HS-27A (cell line): ENCODE measurements at regions not wholly inside any gene's neighbourhood (a gene's known extent, or its start where the extent isn't known, plus 50 kb on each side); places are given as distances from the start of the nearest gene placed in this dataset.
"Not testable (repeated sequence)": the region's sequence is repeated elsewhere in the genome, so short reads cannot be mapped to it uniquely, and the experiment has no call there.

Source experiments
- DNase-seq: peaks from one replicate; pipeline ENCODE4 v3.0.0-alpha.2; 2012; ENCODE audit warnings: low read depth, missing footprints

DNA sequence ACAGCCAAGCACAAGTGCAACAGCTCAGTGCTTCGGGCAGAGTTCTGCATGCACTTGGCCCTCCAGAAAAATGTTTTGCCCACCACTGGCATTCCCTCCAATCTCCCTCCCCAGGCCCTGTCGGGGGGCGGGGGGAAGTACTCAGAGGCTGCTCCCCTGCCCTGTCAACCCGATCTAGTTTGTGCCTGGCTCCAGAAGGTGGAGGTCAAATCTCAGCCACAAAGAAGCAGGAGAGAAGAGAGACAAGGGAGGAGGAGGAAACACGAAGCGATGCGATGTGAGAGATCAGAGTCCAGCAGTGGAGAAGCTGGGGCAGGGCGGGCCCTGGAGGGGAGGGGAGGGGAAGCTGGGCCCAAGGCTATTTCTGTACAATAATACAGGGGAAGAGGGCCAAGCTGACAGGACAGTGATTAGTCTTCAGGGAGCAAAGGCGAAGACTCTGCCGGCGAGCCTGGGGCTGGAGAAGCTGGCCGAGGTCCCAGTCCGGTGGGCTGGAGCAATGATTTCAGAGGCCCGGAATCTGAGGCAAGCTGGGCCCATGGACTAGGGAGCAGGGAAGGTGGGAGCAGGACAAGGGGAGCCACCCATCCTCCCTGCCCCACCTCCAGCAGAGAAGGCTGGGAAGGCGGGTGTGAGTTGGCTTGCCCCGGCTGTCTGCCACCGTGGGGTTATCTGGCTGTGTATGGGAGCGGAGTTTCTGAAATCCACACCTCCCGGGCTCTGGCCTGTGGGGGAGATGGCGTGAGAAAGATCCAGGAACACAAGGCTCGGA, 167.1 kb downstream of the EFNB1 start:
- DNase-seq: no peak

DNA sequence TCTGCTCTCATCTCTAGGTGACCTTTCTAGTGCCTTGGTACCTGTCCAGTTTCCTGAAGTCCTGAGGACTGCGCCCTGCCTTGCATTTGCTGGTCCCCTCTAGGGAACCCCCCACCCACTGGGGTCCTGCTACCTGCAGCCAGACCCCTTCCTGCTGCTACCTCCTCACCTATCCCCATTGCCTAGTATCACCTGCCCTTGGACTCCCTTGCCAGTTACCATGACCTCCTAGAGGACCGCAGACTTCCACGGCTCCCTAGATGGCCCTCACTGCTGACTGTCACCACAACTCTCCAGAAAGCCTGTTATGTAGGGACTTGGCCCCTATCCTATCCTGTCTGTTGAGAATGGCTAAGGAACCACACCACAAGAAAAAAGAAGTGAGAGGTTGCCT, 166.6 kb downstream of the EFNB1 start:
- no peak for DNase-seq

DNA sequence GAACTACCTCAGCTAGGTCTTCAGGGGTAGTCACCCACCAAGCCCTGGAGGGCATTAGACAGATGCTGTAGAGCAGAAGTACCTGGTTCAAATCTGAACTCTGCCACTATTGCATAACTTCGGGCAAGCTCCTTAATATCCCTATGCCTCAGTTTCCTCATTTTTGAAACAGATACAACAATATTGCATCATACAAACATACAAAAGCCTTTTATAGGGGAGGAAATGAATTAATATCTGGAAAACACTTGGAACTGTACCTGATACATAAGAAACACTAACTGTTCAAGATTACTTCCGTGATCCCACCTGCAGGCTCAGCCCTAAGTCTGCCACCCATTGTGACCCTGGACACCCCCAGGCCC, 166.1 kb downstream of the EFNB1 start:
- no peak for DNase-seq

DNA sequence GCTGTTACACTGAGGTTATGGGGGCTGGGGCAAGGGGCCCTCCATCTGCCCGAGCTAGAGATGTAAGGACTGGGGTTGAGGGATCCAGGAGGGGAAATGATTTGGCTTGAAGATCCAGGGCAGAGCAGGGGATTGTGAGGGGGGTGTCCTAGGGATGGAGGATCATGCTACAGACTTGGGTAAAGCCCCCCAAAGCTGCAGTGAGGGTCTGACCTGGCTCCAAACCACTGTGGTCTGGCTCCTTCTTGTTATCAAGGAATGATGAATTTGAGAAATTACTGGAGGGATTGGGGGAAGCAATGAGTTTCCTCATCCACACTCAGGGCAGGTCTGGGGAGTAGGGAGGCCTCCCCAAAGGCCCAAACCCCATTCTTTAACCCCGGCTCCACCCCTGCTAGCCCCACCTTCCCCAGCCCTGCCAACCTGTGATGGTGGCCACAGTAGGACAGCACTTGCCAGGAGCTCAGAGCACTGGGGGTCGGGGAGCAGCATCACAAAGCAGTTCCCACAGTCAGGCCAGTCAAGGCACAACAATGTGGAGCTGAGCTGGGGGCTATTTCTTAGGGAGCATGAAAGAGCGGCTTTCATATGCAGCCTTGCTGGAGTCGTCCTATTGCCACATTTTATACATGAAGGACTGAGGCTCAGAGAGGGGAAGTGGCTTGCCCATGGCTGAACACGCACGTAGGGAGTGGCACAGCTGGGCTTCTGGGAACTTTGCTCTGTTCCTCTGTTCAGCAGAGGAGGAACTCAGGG, 165.5 kb downstream of the EFNB1 start:
- DNase-seq: no peak

DNA sequence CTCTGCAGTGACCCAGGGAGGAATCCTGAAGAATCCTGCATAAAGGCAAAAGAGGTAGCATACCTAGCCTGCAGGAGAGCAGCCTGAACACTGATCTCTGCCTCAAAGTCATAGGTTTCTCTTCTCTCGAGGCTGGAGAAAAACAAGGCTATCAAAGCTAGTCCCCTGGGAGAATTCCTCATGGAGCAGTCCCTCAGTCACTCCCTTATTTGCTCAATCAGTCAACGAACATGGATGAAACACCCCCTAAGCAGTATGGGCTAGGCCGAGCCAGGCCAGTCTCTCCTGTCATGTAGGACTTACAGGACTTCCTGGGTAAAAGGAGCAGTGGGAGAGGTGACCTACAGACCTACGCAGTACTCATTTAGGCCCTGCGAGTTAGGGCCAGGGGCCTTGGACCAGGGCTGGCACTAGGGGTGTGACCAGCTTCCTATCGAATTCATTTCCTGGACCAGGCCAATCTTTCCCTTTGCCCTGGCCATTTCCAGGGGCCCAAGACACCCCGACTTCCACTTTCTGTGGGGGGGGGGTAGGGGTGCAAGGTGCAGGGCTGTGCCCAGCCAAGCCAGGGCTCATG, 164.1 kb downstream of the EFNB1 start:
- DNase-seq: no peak

DNA sequence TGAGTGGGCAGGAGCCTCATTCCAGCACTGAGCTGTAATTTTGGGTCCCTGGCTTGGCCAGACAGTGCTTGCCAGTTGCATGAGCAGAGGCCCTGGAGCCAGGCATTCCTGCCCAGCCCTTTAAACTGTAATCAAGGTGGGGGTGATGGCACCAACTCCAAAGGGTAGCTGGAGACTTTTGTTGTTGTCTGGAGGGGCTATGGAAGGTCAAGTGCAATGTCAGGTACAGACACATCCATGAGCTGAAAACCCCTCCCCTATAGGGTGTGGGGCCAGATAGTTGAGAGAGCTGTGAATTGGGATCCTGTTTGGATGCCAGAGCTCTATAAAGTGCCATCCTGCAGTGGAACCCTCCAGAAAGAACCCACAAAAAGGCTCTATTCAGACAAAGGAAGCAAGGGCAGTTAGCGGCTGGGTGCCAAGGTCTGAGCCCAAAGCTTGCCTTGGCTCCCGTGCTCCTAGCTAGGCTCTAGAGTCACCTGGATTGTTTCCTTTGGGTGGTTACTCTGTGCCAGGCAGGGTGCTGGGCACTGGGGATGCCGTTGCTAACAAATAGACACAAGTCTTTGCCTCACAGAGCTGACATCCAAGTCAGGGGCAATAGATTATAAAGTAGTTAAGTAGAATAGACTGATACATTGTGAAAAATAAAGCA, 163.0 kb downstream of the EFNB1 start:
- DNase-seq: no peak

DNA sequence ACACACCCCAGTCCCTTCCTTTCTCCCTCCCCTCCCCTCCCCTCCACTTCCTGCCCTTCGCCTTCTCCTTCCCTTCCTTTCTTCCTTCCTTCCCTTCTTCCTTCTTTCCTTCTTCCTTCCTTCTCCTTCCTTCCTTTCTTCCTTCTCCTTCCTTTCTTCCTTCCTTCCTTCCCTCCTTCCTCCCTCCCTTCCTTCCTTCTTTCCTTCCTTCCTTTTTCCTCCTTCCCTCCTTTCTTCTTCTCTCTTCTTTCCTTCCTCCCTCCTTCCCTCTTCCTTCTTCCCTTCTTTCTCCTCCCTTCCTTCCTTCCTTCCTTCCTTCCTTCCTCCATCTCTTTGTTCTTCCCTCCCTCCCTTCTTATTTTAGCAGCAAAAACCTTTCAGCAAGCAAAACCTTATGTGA, 162.1 kb downstream of the EFNB1 start:
- no peak for DNase-seq

DNA sequence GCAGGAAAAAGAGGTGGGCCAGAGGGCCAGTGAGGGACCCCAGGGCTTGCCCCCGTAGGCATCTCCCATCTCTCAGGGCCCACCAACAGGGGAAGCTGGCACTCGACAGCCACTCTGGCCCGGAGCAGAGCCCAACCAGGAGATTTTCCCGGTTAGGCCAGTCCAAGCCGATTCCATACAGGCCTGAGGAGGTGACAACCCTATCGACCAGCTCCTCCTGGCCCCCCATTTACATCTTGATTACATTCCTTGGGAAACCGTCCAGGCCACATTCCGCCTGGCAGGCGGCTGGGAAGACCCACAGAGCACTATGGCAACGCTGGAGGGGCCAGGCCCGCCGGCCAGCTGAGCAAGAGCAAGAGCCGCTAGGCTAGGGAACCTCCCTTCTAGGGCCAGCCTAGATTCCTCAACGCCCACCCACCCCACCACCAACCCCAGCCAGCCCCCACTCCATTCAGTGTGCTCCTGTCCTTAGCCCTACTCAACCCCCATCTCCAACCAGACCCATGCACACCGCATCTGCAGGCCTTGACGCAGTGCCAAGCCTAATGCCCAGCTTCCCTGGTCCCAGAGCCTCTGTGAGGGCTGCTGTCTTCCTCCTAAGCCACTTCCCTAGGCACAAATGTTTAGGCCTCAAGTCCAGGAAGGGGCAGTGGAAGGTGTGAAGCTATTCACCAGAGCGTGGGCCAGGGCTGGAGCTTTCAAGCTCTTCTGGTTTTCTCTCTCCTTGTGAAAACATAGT, 161.2 kb downstream of the EFNB1 start:
- peak; percentile 22 for DNase-seq

DNA sequence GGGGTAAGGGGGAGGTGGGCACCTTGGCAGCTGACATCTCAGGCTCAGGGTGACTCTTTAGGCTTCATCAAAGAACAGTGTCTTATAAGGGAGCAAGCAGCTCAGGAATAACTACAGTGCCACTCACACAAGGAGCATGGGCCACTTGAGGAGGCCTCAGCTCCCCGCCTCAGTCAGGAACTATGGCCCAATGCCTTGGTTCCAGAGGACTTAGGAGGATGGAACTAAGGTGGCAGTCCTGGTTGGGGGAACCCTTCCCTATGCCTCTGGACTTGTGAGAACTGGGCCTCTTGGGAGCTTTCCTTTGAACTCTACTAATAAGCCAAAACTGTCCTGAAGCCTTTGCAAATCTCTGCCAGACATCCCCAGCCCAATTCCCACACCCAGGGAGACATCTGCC, 160.6 kb downstream of the EFNB1 start:
- no peak for DNase-seq

DNA sequence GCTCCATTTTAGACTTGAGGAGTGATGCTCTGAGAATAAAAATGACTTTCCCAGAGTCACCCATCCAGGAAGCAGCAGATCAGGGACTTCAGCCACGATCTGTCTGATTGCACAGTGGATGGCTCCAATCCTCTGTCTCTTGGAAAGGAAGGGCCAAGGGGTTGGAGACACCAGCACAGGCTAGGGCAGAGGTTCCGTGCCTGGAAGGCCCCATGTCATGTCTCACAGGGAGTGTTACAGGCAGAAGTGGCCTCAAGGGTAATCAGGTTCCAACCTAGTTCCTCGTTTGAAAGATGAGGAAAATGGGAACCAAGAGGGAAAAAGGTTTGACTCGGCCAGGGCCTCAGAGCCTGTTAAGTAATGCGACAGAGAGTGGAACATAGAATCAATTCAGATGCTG, 160.0 kb downstream of the EFNB1 start:
- no peak for DNase-seq

DNA sequence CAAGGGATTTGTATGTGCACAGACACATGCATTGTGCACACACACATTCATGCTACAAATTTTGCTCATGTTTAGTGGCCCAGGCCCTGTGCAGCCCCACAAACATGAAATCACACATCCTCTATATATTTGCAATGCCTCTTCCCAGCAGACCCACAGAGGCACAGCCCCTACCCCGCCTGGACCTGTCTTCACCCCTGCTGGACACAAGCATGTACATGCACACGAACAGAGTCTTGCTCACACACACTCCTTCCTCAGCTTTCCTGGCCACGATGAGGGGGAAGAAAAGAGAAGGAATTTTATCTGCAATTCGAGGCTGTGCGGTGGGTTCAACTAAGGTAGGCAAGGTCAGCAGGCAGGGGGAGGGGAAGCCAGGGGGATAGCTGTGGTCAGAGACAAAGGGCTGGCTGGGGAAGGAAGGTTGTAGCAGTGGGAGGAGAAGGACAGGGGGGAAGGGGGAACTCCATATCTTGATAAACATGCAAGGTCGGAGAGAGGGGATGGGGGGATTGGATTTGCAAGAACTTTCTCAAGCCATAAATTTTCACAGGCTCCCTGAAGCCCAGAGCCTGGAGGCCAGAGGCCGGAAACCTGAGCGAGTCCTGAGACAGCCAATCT, 156.4 kb downstream of the EFNB1 start:
- DNase-seq: no peak

DNA sequence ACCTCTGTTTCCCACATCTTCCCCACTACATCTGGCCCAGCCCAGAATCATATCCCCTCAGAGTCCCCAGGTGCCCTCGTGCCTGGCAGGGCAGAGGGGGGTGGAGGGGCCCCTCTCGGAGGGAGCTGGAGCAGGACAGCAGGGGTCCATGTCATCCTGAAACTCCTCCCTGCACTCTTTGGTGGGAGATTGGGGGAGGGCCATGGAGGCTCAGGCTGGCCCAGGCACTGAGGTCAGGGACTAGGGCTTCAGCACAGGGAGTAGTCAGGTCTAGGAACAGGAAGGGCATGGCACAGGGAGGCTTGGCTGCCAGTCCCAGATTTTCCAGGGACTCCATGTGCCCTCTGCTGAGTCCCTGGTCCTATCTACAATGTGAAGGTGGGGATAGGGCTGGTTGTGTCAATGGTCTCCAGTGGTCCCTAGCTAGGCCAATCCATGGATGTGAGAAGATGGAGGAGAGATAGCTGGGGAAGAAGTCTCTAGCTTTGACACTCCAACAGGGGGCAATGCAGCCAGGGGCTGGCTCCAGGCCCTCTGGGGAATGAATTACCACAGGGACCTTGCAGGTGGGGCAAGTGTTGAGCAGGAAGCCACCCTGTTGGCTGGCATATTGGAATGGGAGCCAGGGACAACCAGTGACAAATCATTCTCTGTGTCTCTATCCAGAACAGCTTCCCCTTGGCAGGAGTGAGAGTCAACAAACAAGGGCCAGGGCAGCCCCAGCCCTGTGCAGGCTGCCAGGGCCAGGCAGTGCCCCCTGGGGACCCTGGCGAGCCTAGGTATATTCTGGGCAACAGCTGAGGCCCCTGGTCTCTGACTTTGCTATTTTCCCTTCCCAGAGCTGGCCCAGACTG, 154.4 kb downstream of the EFNB1 start:
- DNase-seq: no peak

DNA sequence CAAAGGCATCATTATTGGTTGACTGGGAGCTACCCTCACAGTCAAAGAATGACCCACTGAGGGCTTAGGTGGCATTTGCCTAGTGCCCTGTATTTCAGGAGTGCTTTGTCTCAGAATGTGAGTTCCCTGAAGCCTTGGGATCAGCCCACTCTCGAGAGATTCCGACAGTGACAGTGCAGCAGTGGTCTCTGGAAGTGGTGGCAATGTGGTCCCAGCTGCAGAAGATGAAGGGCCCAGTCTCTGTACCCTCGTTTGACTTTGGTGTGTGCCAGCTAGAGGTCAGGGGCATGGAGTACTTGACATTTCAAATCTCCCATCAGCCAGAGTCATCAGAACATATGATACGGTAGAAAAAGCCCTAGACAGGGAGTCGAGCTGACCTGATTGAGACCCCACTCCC, 153.7 kb downstream of the EFNB1 start:
- DNase-seq: no peak

DNA sequence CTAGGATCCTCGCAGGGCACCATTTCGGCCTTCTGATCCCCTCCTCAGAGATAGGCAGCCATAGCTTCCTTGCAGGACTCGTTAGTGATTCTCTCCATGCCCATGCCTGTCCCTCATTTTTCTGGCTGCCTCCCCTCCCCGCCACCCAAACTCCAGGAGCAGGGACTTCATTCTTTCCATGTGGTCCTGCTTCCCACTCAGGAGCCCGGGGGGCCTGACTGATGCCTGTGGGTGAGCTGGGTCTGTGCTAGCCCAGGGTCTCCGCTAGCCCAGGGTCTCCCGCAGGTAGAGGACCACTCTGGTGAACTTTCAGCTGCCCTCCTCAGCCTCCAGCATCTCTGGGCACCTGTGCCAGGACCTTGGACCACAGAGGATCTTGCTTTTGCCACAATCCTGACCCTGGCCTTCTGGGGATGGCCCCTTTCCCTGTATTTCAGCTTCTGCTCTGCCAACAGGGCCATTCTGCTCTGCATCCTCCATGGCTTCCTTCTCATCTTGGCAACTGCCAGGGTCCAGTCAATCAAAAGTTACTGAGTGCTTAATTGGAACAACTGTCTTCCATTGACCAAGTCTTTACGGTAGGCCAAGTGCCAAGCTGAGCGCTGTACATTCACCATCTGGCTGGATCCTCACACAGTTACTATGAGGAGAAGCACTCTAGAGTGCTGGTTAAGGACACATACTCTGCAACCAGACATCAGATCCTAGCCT, 152.2 kb downstream of the EFNB1 start:
- no peak for DNase-seq

DNA sequence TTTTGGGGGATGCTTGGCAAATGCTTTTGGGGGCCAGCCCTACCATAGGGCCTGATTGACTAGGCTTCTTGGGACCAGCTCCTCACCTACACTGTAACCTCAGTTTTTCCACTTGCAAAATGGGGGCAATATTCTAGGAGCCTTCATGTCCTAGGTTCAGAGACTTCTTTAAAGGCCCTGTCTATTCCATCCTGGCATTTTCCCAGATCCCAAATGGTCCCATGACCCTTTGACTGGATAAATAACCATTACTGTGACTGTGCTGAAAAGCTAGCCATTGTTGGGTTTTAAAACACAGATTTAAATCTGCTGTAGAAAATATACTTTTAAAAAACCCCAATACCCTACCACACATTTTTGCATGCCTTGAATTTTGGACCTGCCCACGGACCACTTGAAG, 149.8 kb downstream of the EFNB1 start:
- DNase-seq: no peak

DNA sequence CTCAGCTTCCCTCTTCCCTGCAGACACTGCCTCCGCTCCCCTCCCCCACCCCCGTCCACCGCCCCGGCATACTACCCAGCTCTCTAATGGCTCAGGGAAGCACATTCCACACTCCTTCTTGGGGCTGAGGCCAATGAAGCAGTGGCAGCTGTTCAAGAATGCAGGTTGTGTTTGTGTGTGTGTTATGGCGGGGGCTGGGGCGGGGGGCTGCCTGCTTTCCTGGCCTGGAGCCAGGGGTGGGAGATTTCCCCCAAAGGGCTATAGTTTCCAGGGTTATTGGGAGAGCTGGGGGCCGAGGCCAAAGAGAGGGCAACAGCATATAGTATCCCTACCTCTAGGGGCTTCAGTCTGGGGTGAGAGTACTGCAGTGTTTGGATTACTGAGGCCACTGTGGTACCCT, 149.4 kb downstream of the EFNB1 start:
- DNase-seq: no peak

DNA sequence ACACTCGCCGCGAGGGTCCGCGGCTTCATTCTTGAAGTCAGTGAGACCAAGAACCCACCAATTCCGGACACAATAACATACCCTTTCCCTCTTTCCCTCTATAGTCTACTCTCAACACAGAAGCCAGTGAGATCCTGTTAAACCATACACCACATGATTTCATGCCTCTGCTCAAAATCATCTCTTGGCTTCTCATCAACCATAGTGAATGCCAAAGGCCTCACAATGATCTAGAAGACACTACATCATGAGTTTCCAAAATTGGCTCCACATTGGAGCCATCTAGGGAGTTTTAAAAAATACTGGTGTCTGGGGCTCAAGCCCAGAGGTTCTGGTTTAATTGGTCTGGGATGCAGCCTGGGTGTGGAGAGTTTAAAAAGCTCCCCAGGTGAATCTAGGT, 124.5 kb downstream of the EFNB1 start:
- no peak for DNase-seq

DNA sequence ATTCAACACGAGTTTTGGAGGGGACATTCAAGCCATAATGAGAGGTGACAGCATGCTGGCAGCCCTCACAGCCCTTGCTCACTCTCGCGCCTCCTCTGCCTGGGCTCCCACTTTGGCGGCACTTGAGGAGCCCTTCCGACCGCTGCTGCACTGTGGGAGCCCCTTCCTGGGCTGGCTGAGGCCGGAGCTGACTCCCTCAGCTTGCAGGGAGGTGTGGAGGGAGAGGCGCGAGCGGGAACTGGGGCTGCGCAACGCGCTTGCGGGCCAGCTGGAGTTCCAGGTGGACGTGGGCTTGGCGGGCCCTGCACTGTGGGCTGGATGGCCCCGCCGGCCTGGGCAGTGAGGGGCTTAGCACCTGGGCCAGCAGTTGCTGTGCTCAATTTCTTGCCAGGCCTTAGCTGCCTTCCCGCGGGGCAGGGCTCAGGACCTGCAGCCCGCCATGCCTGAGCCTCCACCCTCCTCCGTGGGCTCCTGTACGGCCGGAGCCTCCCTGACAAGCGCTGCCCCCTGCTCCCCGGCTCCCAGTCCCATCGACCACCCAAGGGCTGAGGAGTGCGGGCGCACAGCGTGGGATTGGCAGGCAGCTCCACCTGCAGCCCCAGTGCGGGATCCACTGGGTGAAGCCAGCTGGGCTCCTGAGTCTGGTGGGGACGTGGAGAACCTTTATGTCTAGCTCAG, 123.3 kb downstream of the EFNB1 start:
- not testable (repeated sequence) for DNase-seq

DNA sequence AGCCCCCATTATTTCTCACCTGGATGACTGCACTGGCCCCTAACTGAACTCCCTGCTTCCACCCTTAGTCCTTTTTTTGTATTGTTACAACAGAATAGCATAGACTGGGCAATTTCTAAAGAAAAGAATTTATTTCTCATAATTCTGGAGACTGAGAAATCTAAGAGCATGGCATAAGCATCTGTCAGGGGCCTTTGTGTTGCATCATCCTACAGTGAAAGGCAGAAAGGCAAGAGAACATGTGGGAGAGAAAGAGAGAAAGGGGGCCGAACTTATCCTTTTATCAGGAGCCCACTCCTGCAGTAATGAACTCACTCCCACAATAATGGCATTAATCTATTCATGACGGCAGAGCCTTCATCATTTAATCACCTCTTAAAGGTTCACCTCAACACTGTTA, 122.1 kb downstream of the EFNB1 start:
- no peak for DNase-seq
